ENCODE measurements at regions not wholly inside any gene's neighbourhood (a gene's known extent, or its start where the extent isn't known, plus 50 kb on each side); places are given as distances from the start of the nearest gene placed in this dataset.

DNA sequence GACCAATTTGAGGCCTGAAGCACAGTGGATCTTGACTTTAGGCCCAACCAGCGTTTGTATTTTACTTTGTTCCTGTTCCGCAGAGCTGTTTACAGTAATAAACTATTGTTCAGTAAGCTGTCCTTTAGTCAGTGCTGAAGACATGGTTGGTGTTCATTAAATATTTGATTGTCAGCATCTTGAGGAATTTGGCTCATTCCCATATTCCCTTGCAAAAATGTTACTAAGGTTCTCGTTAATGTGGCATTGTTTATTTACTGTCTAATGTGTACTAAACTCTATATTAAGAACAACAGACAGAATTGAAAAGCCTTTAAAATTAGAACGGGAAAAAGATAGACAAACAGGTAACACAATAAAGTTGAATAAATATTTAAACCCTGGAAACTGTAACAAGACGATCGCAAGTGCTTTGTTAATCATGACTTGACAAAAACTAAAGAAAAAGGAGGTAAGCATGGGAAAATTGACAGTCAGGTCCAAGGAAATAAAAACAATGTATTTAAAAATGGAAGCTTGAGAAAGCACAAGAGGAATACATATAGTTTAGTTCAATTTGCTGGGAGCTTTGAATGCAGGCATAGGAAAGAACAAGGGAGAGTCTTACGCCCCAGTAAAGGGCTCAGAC is 1060.8 kb upstream of the CRIM1 start (continued):
- TF ChIP-seq, protein P1, sequence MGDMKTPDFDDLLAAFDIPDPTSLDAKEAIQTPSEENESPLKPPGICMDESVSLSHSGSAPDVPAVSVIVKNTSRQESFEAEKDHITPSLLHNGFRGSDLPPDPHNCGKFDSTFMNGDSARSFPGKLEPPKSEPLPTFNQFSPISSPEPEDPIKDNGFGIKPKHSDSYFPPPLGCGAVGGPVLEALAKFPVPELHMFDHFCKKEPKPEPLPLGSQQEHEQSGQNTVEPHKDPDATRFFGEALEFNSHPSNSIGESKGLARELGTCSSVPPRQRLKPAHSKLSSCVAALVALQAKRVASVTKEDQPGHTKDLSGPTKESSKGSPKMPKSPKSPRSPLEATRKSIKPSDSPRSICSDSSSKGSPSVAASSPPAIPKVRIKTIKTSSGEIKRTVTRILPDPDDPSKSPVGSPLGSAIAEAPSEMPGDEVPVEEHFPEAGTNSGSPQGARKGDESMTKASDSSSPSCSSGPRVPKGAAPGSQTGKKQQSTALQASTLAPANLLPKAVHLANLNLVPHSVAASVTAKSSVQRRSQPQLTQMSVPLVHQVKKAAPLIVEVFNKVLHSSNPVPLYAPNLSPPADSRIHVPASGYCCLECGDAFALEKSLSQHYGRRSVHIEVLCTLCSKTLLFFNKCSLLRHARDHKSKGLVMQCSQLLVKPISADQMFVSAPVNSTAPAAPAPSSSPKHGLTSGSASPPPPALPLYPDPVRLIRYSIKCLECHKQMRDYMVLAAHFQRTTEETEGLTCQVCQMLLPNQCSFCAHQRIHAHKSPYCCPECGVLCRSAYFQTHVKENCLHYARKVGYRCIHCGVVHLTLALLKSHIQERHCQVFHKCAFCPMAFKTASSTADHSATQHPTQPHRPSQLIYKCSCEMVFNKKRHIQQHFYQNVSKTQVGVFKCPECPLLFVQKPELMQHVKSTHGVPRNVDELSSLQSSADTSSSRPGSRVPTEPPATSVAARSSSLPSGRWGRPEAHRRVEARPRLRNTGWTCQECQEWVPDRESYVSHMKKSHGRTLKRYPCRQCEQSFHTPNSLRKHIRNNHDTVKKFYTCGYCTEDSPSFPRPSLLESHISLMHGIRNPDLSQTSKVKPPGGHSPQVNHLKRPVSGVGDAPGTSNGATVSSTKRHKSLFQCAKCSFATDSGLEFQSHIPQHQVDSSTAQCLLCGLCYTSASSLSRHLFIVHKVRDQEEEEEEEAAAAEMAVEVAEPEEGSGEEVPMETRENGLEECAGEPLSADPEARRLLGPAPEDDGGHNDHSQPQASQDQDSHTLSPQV (IDR thresholded peaks at IDR 0.05) = no peak
- TF ChIP-seq ASH2L (IDR thresholded peaks at IDR 0.05; ENCODE audit: borderline replicate concordance, low read depth) (no peak), SMC3 (IDR thresholded peaks at IDR 0.05; ENCODE audit: borderline replicate concordance, low read length) (no peak), MYB (IDR thresholded peaks at IDR 0.05; ENCODE audit: borderline replicate concordance, low read depth, low read length) (no peak), LARP7 (IDR thresholded peaks at IDR 0.05) (no peak), EED (IDR thresholded peaks at IDR 0.05; ENCODE audit: low read depth) (no peak), TBL1XR1 (IDR thresholded peaks at IDR 0.05; ENCODE audit: low read depth, low read length) (no peak)

DNA sequence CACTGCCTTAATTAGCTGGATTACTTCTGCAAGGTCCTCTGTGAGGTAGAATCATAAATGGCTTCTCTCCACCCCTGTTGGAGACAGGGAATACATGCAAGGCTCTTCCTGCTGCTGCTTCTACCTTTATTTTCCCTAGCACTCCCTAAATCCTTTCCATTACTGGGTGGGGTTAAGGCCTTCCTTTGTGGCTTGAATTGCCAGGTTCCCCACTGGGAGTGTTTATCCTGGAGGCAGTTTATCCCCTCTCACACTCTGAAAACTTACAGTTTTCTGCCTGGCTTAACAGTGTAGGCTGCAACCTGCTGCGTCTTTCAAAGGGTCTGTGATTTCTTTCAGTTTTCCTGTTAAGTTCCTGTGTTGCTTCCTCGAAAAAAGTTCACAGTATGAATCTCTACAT is 1062.3 kb upstream of the CRIM1 start:
- no peak for ATAC-seq
- CTCF ChIA-PET = interaction anchor here (0.7 kb wide), 1 partner anchor 21 kb away, joined by 3 read pairs; no protein-coding TSS in a partner anchor

More for the DNA sequence above, 1062.3 kb upstream of the CRIM1 start:
- no peaks in the 10 kb centered on the region for H3K27me3 ChIP-seq (replicated peaks in 1 of 2; ENCODE audit: control insufficient read depth in 2 of 2, insufficient read depth in 2 of 2, low read length in 1 of 2)
- ChIA-PET SMC1A (ENCODE audit: uncharacterized antibody, unreplicated experiment) (no interaction called here), RAD21 (ENCODE audit: unreplicated experiment) (no interaction called here), POLR2A (no interaction called here)
- no peak overlapping the region for H3K4me2 ChIP-seq (ENCODE audit: control insufficient read depth, insufficient read depth)
- no TSS peak for BruUV-seq (replicated peaks)
- in situ Hi-C loops (cut with MboI) (no loop called here), intact Hi-C loops (cut with micrococcal nuclease; ENCODE audit: unreplicated experiment) (no loop called here)
- H3K9me3 ChIP-seq (replicated peaks; ENCODE audit: control insufficient read depth, insufficient read depth, low read length) = no peaks in the 10 kb centered on the region
- H3K36me3 ChIP-seq (ENCODE audit: control insufficient read depth in 2 of 2, insufficient read depth in 2 of 2, low read length in 1 of 2) = no peaks in the 10 kb centered on the region
- H2AFZ ChIP-seq (ENCODE audit: control insufficient read depth, low read depth, low read length) = no peak overlapping the region
- no peak for DNase-seq (ENCODE audit: low read depth, low spot score)
- H4K20me1 ChIP-seq (ENCODE audit: control insufficient read depth, insufficient read depth) = no peaks in the 10 kb centered on the region
- TF ChIP-seq NR2C2 (IDR thresholded peaks at IDR 0.05; ENCODE audit: borderline replicate concordance, control insufficient read depth, insufficient read length, low read depth) = no peak
- TF ChIP-seq CBFB (IDR thresholded peaks at IDR 0.05; ENCODE audit: low read depth) = no peak
- TF ChIP-seq SREBF1 (IDR thresholded peaks at IDR 0.05; ENCODE audit: low read length) = no peak
- no peak for TF ChIP-seq NFIC (IDR thresholded peaks at IDR 0.05; ENCODE audit: low read depth, low read length)
- TF ChIP-seq IKZF1 (conservative IDR thresholded peaks at IDR 0.05) = no peak
- TF ChIP-seq RELA (IDR thresholded peaks at IDR 0.05; ENCODE audit: borderline replicate concordance, partially characterized antibody) = no peak
- TF ChIP-seq, protein P2, sequence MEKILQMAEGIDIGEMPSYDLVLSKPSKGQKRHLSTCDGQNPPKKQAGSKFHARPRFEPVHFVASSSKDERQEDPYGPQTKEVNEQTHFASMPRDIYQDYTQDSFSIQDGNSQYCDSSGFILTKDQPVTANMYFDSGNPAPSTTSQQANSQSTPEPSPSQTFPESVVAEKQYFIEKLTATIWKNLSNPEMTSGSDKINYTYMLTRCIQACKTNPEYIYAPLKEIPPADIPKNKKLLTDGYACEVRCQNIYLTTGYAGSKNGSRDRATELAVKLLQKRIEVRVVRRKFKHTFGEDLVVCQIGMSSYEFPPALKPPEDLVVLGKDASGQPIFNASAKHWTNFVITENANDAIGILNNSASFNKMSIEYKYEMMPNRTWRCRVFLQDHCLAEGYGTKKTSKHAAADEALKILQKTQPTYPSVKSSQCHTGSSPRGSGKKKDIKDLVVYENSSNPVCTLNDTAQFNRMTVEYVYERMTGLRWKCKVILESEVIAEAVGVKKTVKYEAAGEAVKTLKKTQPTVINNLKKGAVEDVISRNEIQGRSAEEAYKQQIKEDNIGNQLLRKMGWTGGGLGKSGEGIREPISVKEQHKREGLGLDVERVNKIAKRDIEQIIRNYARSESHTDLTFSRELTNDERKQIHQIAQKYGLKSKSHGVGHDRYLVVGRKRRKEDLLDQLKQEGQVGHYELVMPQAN (conservative IDR thresholded peaks at IDR 0.05) = no peak
- TF ChIP-seq, protein P3, sequence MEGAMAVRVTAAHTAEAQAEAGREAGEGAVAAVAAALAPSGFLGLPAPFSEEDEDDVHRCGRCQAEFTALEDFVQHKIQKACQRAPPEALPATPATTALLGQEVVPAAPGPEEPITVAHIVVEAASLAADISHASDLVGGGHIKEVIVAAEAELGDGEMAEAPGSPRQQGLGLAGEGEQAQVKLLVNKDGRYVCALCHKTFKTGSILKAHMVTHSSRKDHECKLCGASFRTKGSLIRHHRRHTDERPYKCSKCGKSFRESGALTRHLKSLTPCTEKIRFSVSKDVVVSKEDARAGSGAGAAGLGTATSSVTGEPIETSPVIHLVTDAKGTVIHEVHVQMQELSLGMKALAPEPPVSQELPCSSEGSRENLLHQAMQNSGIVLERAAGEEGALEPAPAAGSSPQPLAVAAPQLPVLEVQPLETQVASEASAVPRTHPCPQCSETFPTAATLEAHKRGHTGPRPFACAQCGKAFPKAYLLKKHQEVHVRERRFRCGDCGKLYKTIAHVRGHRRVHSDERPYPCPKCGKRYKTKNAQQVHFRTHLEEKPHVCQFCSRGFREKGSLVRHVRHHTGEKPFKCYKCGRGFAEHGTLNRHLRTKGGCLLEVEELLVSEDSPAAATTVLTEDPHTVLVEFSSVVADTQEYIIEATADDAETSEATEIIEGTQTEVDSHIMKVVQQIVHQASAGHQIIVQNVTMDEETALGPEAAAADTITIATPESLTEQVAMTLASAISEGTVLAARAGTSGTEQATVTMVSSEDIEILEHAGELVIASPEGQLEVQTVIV (IDR thresholded peaks at IDR 0.05; ENCODE audit: borderline replicate concordance, partially characterized antibody) = no peak
- no peaks in the 10 kb centered on the region for H3K79me2 ChIP-seq (ENCODE audit: control insufficient read depth, insufficient read depth, low read length)
- no peak for FAIRE-seq
- WGBS (ENCODE audit: insufficient coverage, insufficient replicate concordance, low lambda C conversion rate, missing lambda C conversion rate) = 0% methylated on average over 2 of the region's 2 CpGs
- no peak overlapping the region for H3K27ac ChIP-seq (ENCODE audit: control insufficient read depth, insufficient read depth)
- no peaks in the 10 kb centered on the region for H3K4me1 ChIP-seq (ENCODE audit: control insufficient read depth, insufficient read depth, low read length)
- H3K4me3 ChIP-seq = no peak overlapping the region
- H3K9ac ChIP-seq (ENCODE audit: control insufficient read depth, insufficient read depth, low read length) = no peak overlapping the region

Measured in GM12878 (cell line).